K562 (cell line): ENCODE measurements at regions not wholly inside any gene's neighbourhood (a gene's known extent, or its start where the extent isn't known, plus 50 kb on each side); places are given as distances from the start of the nearest gene placed in this dataset.

ENCODE experiments used
- ATAC-seq: fragments of 200-7000 bp; cut with Tn5 transposase; 3 replicates; pipeline ENCODE4 v1.9.1; 2020; ENCODE audit warnings: moderate library complexity
- BruUV-seq: library from RNA; stranded (reverse); fragments of 400-500 nt; replicated peaks from 2 replicates; lab custom pipeline; 2021; lab: Mats Ljungman, UMichigan
- CTCF ChIA-PET: fragments of 300-600 bp; formaldehyde crosslinking; extraction: SDS; loops from one replicate; lab custom pipeline; 2021; ENCODE audit warnings: low intra/inter-chr PET ratio; lab: Yijun Ruan, JAX
- POLR2A ChIA-PET: fragments of 300-600, 350-650 bp; sonication (Branson Sonifier 250); formaldehyde crosslinking; extraction: SDS; loops from one replicate; lab custom pipeline; 2021; ENCODE audit warnings: antibody characterized with exemption, inconsistent platforms; lab: Yijun Ruan, JAX
- DNase-seq, 4 experiments: peaks; one replicate each; pipeline versions ENCODE4 v3.0.0 to v3.0.0-alpha.2; 2011 to 2018; ENCODE audit warnings: low spot score in 3 of 4, mixed read lengths in 3 of 4; ENCODE audit errors: extremely low read depth in 1 of 4
- FAIRE-seq: peaks from 2 replicates; lab custom pipeline; 2011; peaks lifted over from hg19 to GRCh38; lab: Jason Lieb, UNC
- H2AFZ ChIP-seq: 2 replicates; pipeline ENCODE4 v1.6.0; 2011; ENCODE audit warnings: low read depth, low read length, control low read depth, inconsistent platforms
- H3K27ac ChIP-seq: fragments of 200-600 bp; 3 replicates; pipeline ENCODE4 v1.8.0; 2011; ENCODE audit warnings: low read depth, mild to moderate bottlenecking, control low read depth, inconsistent platforms, low read length, moderate library complexity, mixed read lengths; ENCODE audit errors: extremely low read depth
- H3K27me3 ChIP-seq, 2 experiments: fragments of 300-600 bp in 1 of 2; 2 replicates in 1 of 2; 3 replicates in 1 of 2; pipeline versions ENCODE4 v1.6.0 to v1.8.0; 2011; ENCODE audit warnings: inconsistent platforms in 2 of 2, low read length in 2 of 2, mild to moderate bottlenecking in 1 of 2, mixed read lengths in 1 of 2, moderate library complexity in 1 of 2; ENCODE audit not compliant: control insufficient read depth in 2 of 2, insufficient read depth in 2 of 2
- H3K36me3 ChIP-seq: fragments of 300-600 bp; 3 replicates; pipeline ENCODE4 v1.8.0; 2011; ENCODE audit warnings: mild to moderate bottlenecking, low read length, inconsistent platforms; ENCODE audit not compliant: control insufficient read depth, insufficient read depth
- H3K4me1 ChIP-seq, 2 experiments: fragments of 200-600 bp in 1 of 2; replicated peaks in 1 of 2; 2 replicates in 1 of 2; 3 replicates in 1 of 2; pipeline versions ENCODE4 v1.5.1 to v1.8.0; 2011; ENCODE audit warnings: inconsistent platforms in 2 of 2, low read length in 2 of 2, mild to moderate bottlenecking in 1 of 2, mixed read lengths in 1 of 2, moderate library complexity in 1 of 2; ENCODE audit not compliant: control insufficient read depth in 2 of 2, insufficient read depth in 2 of 2
- H3K4me2 ChIP-seq: 2 replicates; pipeline ENCODE4 v1.6.1; 2011; ENCODE audit warnings: low read length, control low read depth, inconsistent platforms, mixed read lengths; ENCODE audit not compliant: insufficient read depth
- H3K4me3 ChIP-seq: fragments of 200-600 bp; sonication (generic), shearing (Covaris generic); 2 replicates; pipeline ENCODE4 v1.5.1; 2016; ENCODE audit warnings: control low read depth, inconsistent platforms
- H3K79me2 ChIP-seq: fragments of 200-600 bp; 3 replicates; pipeline ENCODE4 v1.8.0; 2011; ENCODE audit warnings: low read length, inconsistent platforms; ENCODE audit not compliant: control insufficient read depth, insufficient read depth
- H3K9ac ChIP-seq, 2 experiments: 2 replicates each; pipeline versions ENCODE4 v1.6.0 to v1.6.1; 2011; ENCODE audit warnings: low read depth in 2 of 2, low read length in 2 of 2, control low read depth in 1 of 2, inconsistent platforms in 1 of 2, mild to moderate bottlenecking in 1 of 2, mixed read lengths in 1 of 2; ENCODE audit not compliant: insufficient read depth in 1 of 2
- H3K9me1 ChIP-seq: one replicate; pipeline ENCODE4 v1.6.0; 2011; ENCODE audit warnings: inconsistent platforms, mild to moderate bottlenecking, low read length, moderate library complexity; ENCODE audit not compliant: control insufficient read depth, insufficient read depth
- H3K9me3 ChIP-seq: replicated peaks from 2 replicates; pipeline ENCODE4 v1.5.1; 2011; ENCODE audit warnings: low read depth, low read length, inconsistent platforms; ENCODE audit not compliant: control insufficient read depth, insufficient read depth
- H4K20me1 ChIP-seq: replicated peaks from 2 replicates; pipeline ENCODE4 v1.6.1; 2011; ENCODE audit warnings: low read length, inconsistent platforms, mixed read lengths; ENCODE audit not compliant: control insufficient read depth, insufficient read depth
- ATF1 ChIP-seq, 2 experiments: fragments of 450-650 bp in 1 of 2; IDR thresholded peaks; 2 replicates each; pipeline ENCODE4 v1.6.1; 2016; ENCODE audit warnings: missing compliant biosample characterization in 1 of 2, missing genetic modification characterization in 1 of 2
- BRCA1 ChIP-seq, 2 experiments: fragments of 450-650 bp in 1 of 2; sonication (generic) in 1 of 2; formaldehyde crosslinking in 1 of 2; IDR thresholded peaks; 2 replicates each; pipeline versions ENCODE4 v1.5.0 to v1.6.1; 2017 to 2020; ENCODE audit warnings: mild to moderate bottlenecking in 1 of 2, missing genetic modification reagents in 1 of 2
- CBX3 ChIP-seq, 2 experiments: IDR thresholded peaks; 1 replicate in 1 of 2; 2 replicates in 1 of 2; pipeline ENCODE4 v1.6.1; 2012; ENCODE audit warnings: inconsistent platforms in 2 of 2, low read length in 2 of 2, borderline replicate concordance in 1 of 2, control low read depth in 1 of 2
- CEBPG ChIP-seq, 3 experiments: fragments of 200-800 bp in 1 of 3; sonication (Bioruptor generic) in 1 of 3; sonication (generic) in 1 of 3; formaldehyde crosslinking in 1 of 3; IDR thresholded peaks in 2 of 3; conservative IDR thresholded peaks in 1 of 3; 2 replicates each; pipeline versions ENCODE4 v1.6.1 to v1.8.0; 2016 to 2022; ENCODE audit warnings: missing compliant biosample characterization in 2 of 3, missing genetic modification characterization in 2 of 3, mild to moderate bottlenecking in 1 of 3, missing genetic modification reagents in 1 of 3
- CHCHD3 ChIP-seq: fragments of 250-450 bp; sonication (Bioruptor Pico); IDR thresholded peaks from 2 replicates; pipeline ENCODE4 v2.1.2; 2022; ENCODE audit warnings: mild to moderate bottlenecking
- DDX20 ChIP-seq: fragments of 450-650 bp; IDR thresholded peaks from 2 replicates; pipeline ENCODE4 v1.6.1; 2016; ENCODE audit warnings: missing genetic modification characterization, low read depth, mild to moderate bottlenecking, missing compliant biosample characterization, moderate library complexity
- E2F3 ChIP-seq: fragments of 250-450 bp; sonication (Bioruptor Pico); IDR thresholded peaks from 2 replicates; pipeline ENCODE4 v1.4.0; 2020; ENCODE audit warnings: mild to moderate bottlenecking
- FIP1L1 ChIP-seq: fragments of 200-400 bp; formaldehyde crosslinking; IDR thresholded peaks from 2 replicates; pipeline ENCODE4 v1.6.1; 2018; ENCODE audit warnings: mild to moderate bottlenecking, low read depth, low read length; ENCODE audit not compliant: poor library complexity, severe bottlenecking
- FOXP1 ChIP-seq: sonication (generic); formaldehyde crosslinking; IDR thresholded peaks from 2 replicates; pipeline ENCODE4 v1.8.0; 2022; ENCODE audit warnings: mild to moderate bottlenecking, missing genetic modification reagents
- NR2F6 ChIP-seq: fragments of 450-650 bp; formaldehyde crosslinking; IDR thresholded peaks from 2 replicates; pipeline ENCODE4 v1.4.0; 2020; ENCODE audit warnings: mild to moderate bottlenecking
- POLR2G ChIP-seq: fragments of 200-400 bp; formaldehyde crosslinking; IDR thresholded peaks from 2 replicates; pipeline ENCODE4 v1.6.1; 2017; ENCODE audit warnings: low read depth, mild to moderate bottlenecking, antibody characterized with exemption, low read length, moderate library complexity
- RBFOX2 ChIP-seq: fragments of 200-400 bp; formaldehyde crosslinking; IDR thresholded peaks from 2 replicates; pipeline ENCODE4 v1.6.1; 2017; ENCODE audit warnings: low read depth, mild to moderate bottlenecking, low read length, moderate library complexity
- RBM22 ChIP-seq: fragments of 200-400 bp; formaldehyde crosslinking; IDR thresholded peaks from 2 replicates; pipeline ENCODE4 v1.6.1; 2018; ENCODE audit warnings: low read length, low read depth; ENCODE audit not compliant: poor library complexity, severe bottlenecking
- TCF3 ChIP-seq: sonication (generic); formaldehyde crosslinking; IDR thresholded peaks from 2 replicates; pipeline ENCODE4 v1.4.0; 2020; ENCODE audit warnings: mild to moderate bottlenecking, missing genetic modification reagents
- TCF7 ChIP-seq: sonication (generic); IDR thresholded peaks from 2 replicates; pipeline ENCODE4 v1.6.1; 2016; ENCODE audit warnings: antibody characterized with exemption, borderline replicate concordance
- THAP7 ChIP-seq: fragments of 250-450 bp; sonication (Bioruptor Pico); IDR thresholded peaks from 2 replicates; pipeline ENCODE4 v1.5.0; 2021
- THRAP3 ChIP-seq: fragments of 450-650 bp; IDR thresholded peaks from 2 replicates; pipeline ENCODE4 v1.6.1; 2016; ENCODE audit warnings: mild to moderate bottlenecking, inconsistent platforms, borderline replicate concordance
- YY1 ChIP-seq, 3 experiments: IDR thresholded peaks; 2 replicates each; pipeline ENCODE4 v1.6.1; 2011; ENCODE audit warnings: low read length in 2 of 3, mild to moderate bottlenecking in 2 of 3, moderate library complexity in 2 of 3, borderline replicate concordance in 1 of 3, control low read depth in 1 of 3, low read depth in 1 of 3; ENCODE audit not compliant: insufficient read depth in 3 of 3, insufficient replicate concordance in 2 of 3, control insufficient read depth in 1 of 3, insufficient read length in 1 of 3; ENCODE audit errors: extremely low read depth in 1 of 3
- ZBTB8A ChIP-seq: fragments of 450-650 bp; IDR thresholded peaks from 2 replicates; pipeline ENCODE4 v1.6.1; 2018; ENCODE audit warnings: mild to moderate bottlenecking, moderate library complexity; ENCODE audit not compliant: partially characterized antibody
- ZNF79 ChIP-seq: fragments of 250-450 bp; sonication (Bioruptor Pico); IDR thresholded peaks from 2 replicates; pipeline ENCODE4 v1.4.0; 2020; ENCODE audit warnings: low read depth, mild to moderate bottlenecking, moderate library complexity
- WGBS: fragments of 100-300 bp; shearing (Covaris generic); methylation state at CpG from one replicate; pipeline ENCODE4 v1.1.6; 2016; ENCODE audit warnings: low coverage, mixed read lengths; ENCODE audit not compliant: insufficient coverage; ENCODE audit errors: missing lambda C conversion rate; 5-methylcytosine and 5-hydroxymethylcytosine counted together
- in situ Hi-C: fragments of 300-500 bp; cut with MboI; formaldehyde crosslinking; loops from 4 replicates; pipeline ENCODE4 v1.15.0; 2018; ENCODE audit warnings: inconsistent platforms, mixed read lengths
- intact Hi-C: fragments of 100-400 bp; cut with micrococcal nuclease; formaldehyde crosslinking; loops from 2 replicates; pipeline ENCODE4 v1.14.2; 2022

GRCh38 chr17:79400989-79401703, 209.7 kb downstream of the RBFOX3 start:
- peak overlapping the region; percentile 48; the same call in 1 of the 2 replicates for H3K4me2 ChIP-seq
- TF ChIP-seq THAP7 (CRISPR knock-in tag) (no peak), FIP1L1 (no peak), CBX3 (IDR thresholded peaks at IDR 0.05; ENCODE audit: borderline replicate concordance in 1 of 2, low read length in 2 of 2) (no peak), ZNF79 (no peak), RBM22 (no peak), POLR2G (no peak), ZBTB8A (no peak), ATF1 (CRISPR knock-in tag; IDR thresholded peaks at IDR 0.05) (no peak), ATF1 (tag; IDR thresholded peaks at IDR 0.05) (peak; percentile 32; the same call in 1 of the 2 replicates), THRAP3 (no peak), BRCA1 (IDR thresholded peaks at IDR 0.05) (no peak), BRCA1 (CRISPR knock-in tag; IDR thresholded peaks at IDR 0.05) (no peak), TCF7 (no peak), DDX20 (tag) (no peak), NR2F6 (CRISPR knock-in tag) (no peak), RBFOX2 (no peak), CHCHD3 (no peak), FOXP1 (no peak), CEBPG (CRISPR knock-in tag; IDR thresholded peaks at IDR 0.05) (no peak), CEBPG (tag; conservative IDR thresholded peaks at IDR 0.05 in 1 of 2, IDR thresholded peaks at IDR 0.05 in 1 of 2) (no peak), E2F3 (no peak), TCF3 (no peak), YY1 (IDR thresholded peaks at IDR 0.05; ENCODE audit: borderline replicate concordance in 1 of 3, control insufficient read depth in 1 of 3, extremely low read depth in 1 of 3, insufficient read depth in 3 of 3, insufficient read length in 1 of 3, insufficient replicate concordance in 2 of 3, low read depth in 1 of 3, low read length in 2 of 3) (no peak)

More at GRCh38 chr17:79400989-79401703, 209.7 kb downstream of the RBFOX3 start:
- POLR2A ChIA-PET = interaction anchor here (0.6 to 0.7 kb wide), 2 partner anchors 213 to 435 kb away, joined by 3 read pairs; no protein-coding TSS in a partner anchor
- ATAC-seq = peak; percentile 98
- H2AFZ ChIP-seq = no peak overlapping the region
- no peaks in the 10 kb centered on the region for H3K79me2 ChIP-seq
- CTCF ChIA-PET = interaction anchor here (0.6 to 1.2 kb wide), 2 partner anchors 14 to 336 kb away, joined by 4 to 7 read pairs; no protein-coding TSS in a partner anchor
- intact Hi-C loops = loop anchor here (10.0 kb wide), 1 partner anchor 304 kb away; no protein-coding TSS in a partner anchor
- H3K4me3 ChIP-seq = no peak overlapping the region
- H3K9me1 ChIP-seq = no peaks in the 10 kb centered on the region
- peak; percentile 77 to 95 (median 89) for DNase-seq
- H3K9ac ChIP-seq = peak overlapping the region in 1 of 2 experiments; percentile 66; a peak in 1 of 4 replicates
- WGBS = 4% methylated on average over 33 of the region's 33 CpGs
- peaks cover 0 to 7% of the 10 kb centered on the region in 2 experiments; a peak in 3 of 5 replicates for H3K4me1 ChIP-seq
- no peaks in the 10 kb centered on the region for H3K36me3 ChIP-seq
- peak; percentile 91 for FAIRE-seq
- in situ Hi-C loops = no loop called here
- peaks cover 20% of the 10 kb centered on the region for H4K20me1 ChIP-seq
- peaks cover 25 to 74% of the 10 kb centered on the region in 2 experiments; a peak in 4 of 5 replicates for H3K27me3 ChIP-seq
- H3K9me3 ChIP-seq = no peaks in the 10 kb centered on the region
- no TSS peak for BruUV-seq
- H3K27ac ChIP-seq = no peak overlapping the region
